GM23248 (cell line): ENCODE measurements at regions not wholly inside any gene's neighbourhood (a gene's known extent, or its start where the extent isn't known, plus 50 kb on each side); places are given as distances from the start of the nearest gene placed in this dataset.

ENCODE experiments used
- DNase-seq: peaks from one replicate; pipeline ENCODE4 v3.0.0-alpha.2; 2015
- H2AFZ ChIP-seq: fragments of 200-600 bp; sonication (generic); 2 replicates; pipeline ENCODE4 v1.6.1; 2016; ENCODE audit warnings: antibody characterized with exemption
- H3F3A ChIP-seq: fragments of 200-600 bp; sonication (generic); 2 replicates; pipeline ENCODE4 v1.6.1; 2016; ENCODE audit warnings: mild to moderate bottlenecking, antibody characterized with exemption, mixed run types; ENCODE audit not compliant: insufficient read depth
- H3K27ac ChIP-seq: fragments of 200-600 bp; sonication (generic); 2 replicates; pipeline ENCODE4 v1.5.1; 2016; ENCODE audit warnings: mild to moderate bottlenecking
- H3K27me3 ChIP-seq: fragments of 200-600 bp; sonication (generic); replicated peaks from 2 replicates; pipeline ENCODE4 v1.6.1; 2016; ENCODE audit warnings: mild to moderate bottlenecking; ENCODE audit not compliant: insufficient read depth
- H3K36me3 ChIP-seq: fragments of 200-600 bp; sonication (generic); 2 replicates; pipeline ENCODE4 v1.6.1; 2016; ENCODE audit warnings: low read depth, mild to moderate bottlenecking
- H3K4me1 ChIP-seq: fragments of 200-600 bp; sonication (generic); 2 replicates; pipeline ENCODE4 v1.6.1; 2016; ENCODE audit warnings: mild to moderate bottlenecking; ENCODE audit not compliant: insufficient read depth
- H3K4me2 ChIP-seq: fragments of 200-600 bp; sonication (generic); one replicate; pipeline ENCODE4 v1.6.1; 2016; ENCODE audit warnings: mild to moderate bottlenecking; ENCODE audit not compliant: unreplicated experiment
- H3K4me3 ChIP-seq: fragments of 200-600 bp; sonication (generic); 2 replicates; pipeline ENCODE4 v1.5.1; 2016; ENCODE audit warnings: mild to moderate bottlenecking
- H3K79me2 ChIP-seq: fragments of 200-600 bp; sonication (generic); 2 replicates; pipeline ENCODE4 v1.6.1; 2016; ENCODE audit warnings: mild to moderate bottlenecking; ENCODE audit not compliant: insufficient read depth
- H3K9ac ChIP-seq: fragments of 200-600 bp; sonication (generic); 2 replicates; pipeline ENCODE4 v1.6.1; 2016; ENCODE audit warnings: mild to moderate bottlenecking
- H3K9me2 ChIP-seq: fragments of 200-600 bp; sonication (generic); 2 replicates; pipeline ENCODE4 v1.6.1; 2016; ENCODE audit warnings: mixed run types, mild to moderate bottlenecking, moderate library complexity; ENCODE audit not compliant: insufficient read depth
- H3K9me3 ChIP-seq: fragments of 200-600 bp; sonication (generic); one replicate; pipeline ENCODE4 v1.6.1; 2017; ENCODE audit warnings: low read depth
- H4K20me1 ChIP-seq: fragments of 200-600 bp; sonication (generic); 2 replicates; pipeline ENCODE4 v1.6.0; 2016; ENCODE audit not compliant: insufficient read depth
- EZH2 ChIP-seq: fragments of 200-600 bp; sonication (generic); IDR thresholded peaks from 2 replicates; pipeline ENCODE4 v1.6.1; 2018; ENCODE audit warnings: antibody characterized with exemption, mild to moderate bottlenecking; ENCODE audit not compliant: insufficient read depth, poor library complexity, severe bottlenecking
- EZH2phosphoT487 ChIP-seq: fragments of 200-600 bp; sonication (generic); IDR thresholded peaks from 2 replicates; pipeline ENCODE4 v1.6.1; 2018; ENCODE audit warnings: antibody characterized with exemption, moderate library complexity, mild to moderate bottlenecking, low read depth; ENCODE audit not compliant: insufficient read depth
- WGBS, 2 experiments: methylation state at CpG; one replicate each; pipeline ENCODE4 v1.1.6; 2015 to 2017; ENCODE audit warnings: low lambda C conversion rate in 2 of 2, low coverage in 1 of 2; ENCODE audit errors: missing lambda C conversion rate in 2 of 2; 5-methylcytosine and 5-hydroxymethylcytosine counted together
- in situ Hi-C: fragments of 300-500 bp; cut with MboI; formaldehyde crosslinking; loops from 2 replicates; pipeline ENCODE4 v1.15.0; 2020

DNA sequence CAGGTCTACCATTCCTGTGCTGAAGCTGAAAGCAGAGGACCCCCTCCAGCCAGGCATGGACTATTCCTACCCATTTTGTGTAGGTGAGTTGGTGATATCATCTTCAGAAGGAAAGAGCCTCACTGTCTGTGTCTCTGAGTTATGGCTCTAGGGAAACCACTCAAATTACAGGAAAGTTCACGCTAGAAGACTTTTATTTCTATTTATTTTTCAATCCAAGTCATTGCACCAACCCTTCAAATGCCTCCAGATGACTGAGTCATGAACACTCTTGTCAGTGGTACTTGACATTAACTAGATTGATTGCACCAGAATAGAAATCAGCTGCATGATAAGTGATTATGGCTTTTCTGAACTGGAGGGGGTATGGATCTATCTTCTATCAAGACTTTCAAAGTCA, 338.4 kb downstream of the MBD2 start:
- H3K36me3 ChIP-seq, result no peaks in the 10 kb centered on the region
- H2AFZ ChIP-seq, result no peak overlapping the region
- in situ Hi-C loops, result no loop called here
- H3K4me1 ChIP-seq, result no peaks in the 10 kb centered on the region
- no peak for DNase-seq
- no peaks in the 10 kb centered on the region for H3K79me2 ChIP-seq
- H3K9me2 ChIP-seq, result no peaks in the 10 kb centered on the region
- H3K4me3 ChIP-seq, result no peak overlapping the region
- H3K27ac ChIP-seq, result no peak overlapping the region
- 25 to 32% methylated on average over 1 of the region's 1 CpG for WGBS, 2 experiments
- H3K27me3 ChIP-seq, result no peaks in the 10 kb centered on the region
- H3F3A ChIP-seq, result no peaks in the 10 kb centered on the region
- no peaks in the 10 kb centered on the region for H4K20me1 ChIP-seq
- H3K9me3 ChIP-seq, result no peaks in the 10 kb centered on the region
- no peak for TF ChIP-seq EZH2phosphoT487
- no peak for TF ChIP-seq EZH2
- H3K9ac ChIP-seq, result no peak overlapping the region
- no peak overlapping the region for H3K4me2 ChIP-seq

DNA sequence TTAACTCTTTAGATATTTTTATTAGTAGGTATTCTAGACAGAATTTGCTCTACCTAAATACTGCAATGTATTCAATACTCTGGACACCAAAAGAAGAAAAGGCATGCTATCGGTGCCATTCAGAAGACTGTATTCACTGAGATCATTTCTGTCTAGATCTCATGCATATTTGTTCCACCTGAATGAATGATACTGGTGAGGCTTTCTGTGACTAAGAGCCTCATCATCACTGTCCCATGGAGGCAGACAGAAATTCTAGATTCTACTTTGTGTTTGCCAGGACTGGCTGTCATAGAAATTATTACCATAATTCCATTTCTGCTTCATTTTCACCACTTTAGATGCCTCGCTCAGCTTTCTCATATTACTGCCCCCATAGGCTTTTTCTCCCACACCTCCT, 340.7 kb downstream of the MBD2 start:
- no peaks in the 10 kb centered on the region for H3F3A ChIP-seq
- no peaks in the 10 kb centered on the region for H3K9me3 ChIP-seq
- no peaks in the 10 kb centered on the region for H3K79me2 ChIP-seq
- H3K9ac ChIP-seq, result no peak overlapping the region
- no peaks in the 10 kb centered on the region for H3K27me3 ChIP-seq
- 61 to 90% methylated on average over 2 of the region's 2 CpGs for WGBS, 2 experiments
- H3K36me3 ChIP-seq, result no peaks in the 10 kb centered on the region
- H3K4me3 ChIP-seq, result no peak overlapping the region
- no peaks in the 10 kb centered on the region for H3K9me2 ChIP-seq
- H3K4me1 ChIP-seq, result no peaks in the 10 kb centered on the region
- TF ChIP-seq EZH2 (no peak), EZH2phosphoT487 (no peak)
- in situ Hi-C loops, result no loop called here
- DNase-seq, result no peak
- no peaks in the 10 kb centered on the region for H4K20me1 ChIP-seq
- H3K27ac ChIP-seq, result no peak overlapping the region
- no peak overlapping the region for H2AFZ ChIP-seq
- H3K4me2 ChIP-seq, result no peak overlapping the region

DNA sequence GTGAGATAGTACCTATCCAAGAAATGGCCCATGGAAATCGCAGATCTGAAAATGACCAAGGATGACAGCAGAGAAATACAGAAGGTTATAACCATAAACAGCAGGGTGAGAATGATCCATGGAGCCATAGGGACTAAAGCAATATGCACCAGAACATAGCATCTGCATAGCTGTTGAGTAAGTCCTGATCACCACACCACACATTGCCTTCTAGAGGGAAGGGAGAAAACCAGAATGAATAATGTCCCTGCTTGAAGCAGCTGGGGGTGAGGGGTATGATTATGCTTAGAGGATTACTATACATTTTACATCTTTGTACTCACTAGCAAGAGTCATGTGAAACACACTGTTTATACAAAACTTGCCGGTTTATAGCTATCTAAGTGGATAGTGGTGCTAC, 350.4 kb downstream of the MBD2 start:
- Histone ChIP-seq H3K79me2 (no peaks in the 10 kb centered on the region), H3K9me3 (no peaks in the 10 kb centered on the region), H3K4me2 (no peak overlapping the region), H3K4me1 (no peaks in the 10 kb centered on the region), H3K27ac (no peak overlapping the region), H3K9ac (no peak overlapping the region), H3K4me3 (no peak overlapping the region), H2AFZ (no peak overlapping the region), H3K9me2 (no peaks in the 10 kb centered on the region), H3K27me3 (no peaks in the 10 kb centered on the region), H4K20me1 (no peaks in the 10 kb centered on the region), H3F3A (no peaks in the 10 kb centered on the region), H3K36me3 (no peaks in the 10 kb centered on the region)
- WGBS, 2 experiments, result 72 to 79% methylated on average over 2 of the region's 2 CpGs
- in situ Hi-C loops, result no loop called here
- no peak for TF ChIP-seq EZH2
- no peak for DNase-seq

DNA sequence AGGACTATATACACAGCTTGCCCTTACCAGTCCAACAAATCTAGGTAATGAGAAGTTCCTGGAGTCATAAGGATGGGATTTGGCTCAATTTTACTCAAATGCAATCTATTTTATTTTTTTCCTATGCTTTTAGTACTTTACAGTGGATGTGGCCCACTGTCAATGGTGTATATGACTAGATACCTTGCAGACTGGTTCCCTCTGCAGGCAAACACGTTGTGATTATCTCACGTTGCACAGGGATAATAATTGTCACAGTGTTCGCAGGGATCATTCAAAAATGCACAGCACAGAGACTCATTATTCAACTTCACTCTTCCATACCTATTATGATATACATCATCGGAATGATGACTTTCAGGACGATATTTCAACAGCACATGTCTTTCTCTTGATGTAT, 359.7 kb downstream of the MBD2 start:
- Histone ChIP-seq H2AFZ (no peak overlapping the region), H3K27me3 (no peaks in the 10 kb centered on the region), H3K9me2 (no peaks in the 10 kb centered on the region), H4K20me1 (no peaks in the 10 kb centered on the region), H3K79me2 (no peaks in the 10 kb centered on the region), H3K9ac (no peak overlapping the region), H3F3A (no peaks in the 10 kb centered on the region), H3K4me1 (no peaks in the 10 kb centered on the region), H3K4me3 (no peak overlapping the region), H3K9me3 (no peaks in the 10 kb centered on the region), H3K36me3 (no peaks in the 10 kb centered on the region), H3K4me2 (no peak overlapping the region), H3K27ac (no peak overlapping the region)
- WGBS, 2 experiments, result 41 to 43% methylated on average over 5 of the region's 5 CpGs
- TF ChIP-seq EZH2, result no peak
- TF ChIP-seq EZH2phosphoT487, result no peak
- DNase-seq, result peak; percentile 28
- in situ Hi-C loops, result no loop called here

DNA sequence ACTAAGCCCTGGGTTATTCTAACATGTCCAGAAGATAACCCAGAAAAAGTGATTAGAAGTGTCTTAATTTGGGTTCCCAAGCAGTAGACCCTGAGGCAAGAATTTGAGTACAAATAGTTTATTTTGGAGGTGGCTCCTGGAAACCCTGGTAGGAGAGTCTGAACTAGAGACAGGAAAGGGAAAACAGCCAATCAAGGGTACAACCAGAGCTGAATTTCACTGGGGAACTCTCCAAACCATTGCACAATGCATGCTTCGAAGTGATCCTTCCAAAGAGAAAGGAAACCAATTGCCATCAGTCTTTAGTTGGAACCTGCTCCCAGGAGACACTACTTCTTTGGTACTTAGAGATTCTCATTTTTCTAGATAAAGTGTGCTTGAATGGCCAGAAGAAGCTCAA, 361.5 kb downstream of the MBD2 start:
- H3K79me2 ChIP-seq, result no peaks in the 10 kb centered on the region
- H3K27ac ChIP-seq, result no peak overlapping the region
- no peak overlapping the region for H2AFZ ChIP-seq
- H3K9me3 ChIP-seq, result no peaks in the 10 kb centered on the region
- no peaks in the 10 kb centered on the region for H3K27me3 ChIP-seq
- H3K9ac ChIP-seq, result no peak overlapping the region
- H3K4me1 ChIP-seq, result no peaks in the 10 kb centered on the region
- no peaks in the 10 kb centered on the region for H3K9me2 ChIP-seq
- in situ Hi-C loops, result no loop called here
- WGBS, 2 experiments, result 0% methylated on average over 1 of the region's 1 CpG
- TF ChIP-seq EZH2, result no peak
- TF ChIP-seq EZH2phosphoT487, result no peak
- no peak for DNase-seq
- H4K20me1 ChIP-seq, result no peaks in the 10 kb centered on the region
- H3K4me3 ChIP-seq, result no peak overlapping the region
- H3K4me2 ChIP-seq, result no peak overlapping the region
- H3F3A ChIP-seq, result no peaks in the 10 kb centered on the region
- H3K36me3 ChIP-seq, result no peaks in the 10 kb centered on the region
